Liver (tissue), 8 donors: ENCODE measurements at regions not wholly inside any gene's neighbourhood (a gene's known extent, or its start where the extent isn't known, plus 50 kb on each side); places are given as distances from the start of the nearest gene placed in this dataset.
A peak's percentile ranks its signal among the peaks of the same experiment; 100 is the strongest.
"Not testable (repeated sequence)": the region's sequence is repeated elsewhere in the genome, so short reads cannot be mapped to it uniquely, and the experiment has no call there.

Experiments
- DNase-seq: peaks from one replicate; pipeline ENCODE4 v3.0.0-alpha.2; 2017; ENCODE audit warnings: low spot score
- H3K27ac ChIP-seq, 2 donors: one replicate each; pipeline ENCODE4 v1.7.0; 2013; ENCODE audit warnings: inconsistent platforms in 2 of 2, low read length in 2 of 2, control low read depth in 1 of 2, low read depth in 1 of 2, mild to moderate bottlenecking in 1 of 2
- H3K27me3 ChIP-seq, 4 donors: one replicate each; pipeline versions ENCODE4 v1.6.1 to v1.7.0; 2013; ENCODE audit warnings: low read length in 3 of 4, inconsistent platforms in 1 of 4, mild to moderate bottlenecking in 1 of 4, moderate library complexity in 1 of 4; ENCODE audit not compliant: control insufficient read depth in 4 of 4, insufficient read depth in 4 of 4
- H3K36me3 ChIP-seq, 4 donors: one replicate each; pipeline versions ENCODE4 v1.6.1 to v1.7.0; 2013; ENCODE audit warnings: low read length in 3 of 4, mild to moderate bottlenecking in 3 of 4, low read depth in 1 of 4, moderate library complexity in 1 of 4; ENCODE audit not compliant: control insufficient read depth in 4 of 4, insufficient read depth in 3 of 4
- H3K4me1 ChIP-seq, 4 donors: one replicate each; pipeline versions ENCODE4 v1.6.1 to v1.7.0; 2013; ENCODE audit warnings: low read length in 3 of 4, mild to moderate bottlenecking in 3 of 4, moderate library complexity in 1 of 4; ENCODE audit not compliant: control insufficient read depth in 4 of 4, insufficient read depth in 4 of 4
- H3K4me3 ChIP-seq, 3 donors: one replicate each; pipeline versions ENCODE4 v1.6.1 to v1.7.0; 2013; ENCODE audit warnings: low read length in 3 of 3, control low read depth in 1 of 3, low read depth in 1 of 3, mild to moderate bottlenecking in 1 of 3
- H3K9ac ChIP-seq, 2 donors: one replicate each; pipeline ENCODE4 v1.7.0; 2013; ENCODE audit warnings: low read length in 2 of 2, mild to moderate bottlenecking in 2 of 2, moderate library complexity in 2 of 2, control low read depth in 1 of 2, low read depth in 1 of 2
- H3K9me3 ChIP-seq, 4 donors: one replicate each; pipeline versions ENCODE4 v1.6.1 to v1.7.0; 2013; ENCODE audit warnings: low read length in 3 of 4; ENCODE audit not compliant: control insufficient read depth in 4 of 4
- FOXA1 ChIP-seq: IDR thresholded peaks from 2 replicates; pipeline ENCODE4 v1.6.1; 2016; ENCODE audit warnings: antibody characterized with exemption
- GABPA ChIP-seq, 2 donors: IDR thresholded peaks in 1 of 2; conservative IDR thresholded peaks in 1 of 2; 2 replicates each; pipeline ENCODE4 v1.6.1; 2016; ENCODE audit warnings: antibody characterized with exemption in 2 of 2, mild to moderate bottlenecking in 1 of 2, moderate library complexity in 1 of 2
- HNF4A ChIP-seq, 2 donors: conservative IDR thresholded peaks; 2 replicates each; pipeline ENCODE4 v1.6.1; 2016; ENCODE audit warnings: antibody characterized with exemption in 2 of 2, mild to moderate bottlenecking in 2 of 2
- HNF4G ChIP-seq: IDR thresholded peaks from 2 replicates; pipeline ENCODE4 v1.6.1; 2016; ENCODE audit warnings: antibody characterized with exemption
- NR2F2 ChIP-seq: IDR thresholded peaks from 2 replicates; pipeline ENCODE4 v1.6.1; 2016; ENCODE audit warnings: antibody characterized with exemption
- RAD21 ChIP-seq, 2 donors: IDR thresholded peaks; 2 replicates each; pipeline ENCODE4 v1.6.1; 2016; ENCODE audit warnings: antibody characterized with exemption in 2 of 2, mild to moderate bottlenecking in 2 of 2
- RXRA ChIP-seq, 2 donors: IDR thresholded peaks; 2 replicates each; pipeline ENCODE4 v1.6.1; 2017 to 2018; ENCODE audit warnings: antibody characterized with exemption in 2 of 2, mild to moderate bottlenecking in 1 of 2
- SP1 ChIP-seq: IDR thresholded peaks from 2 replicates; pipeline ENCODE4 v1.6.1; 2018; ENCODE audit warnings: antibody characterized with exemption, mild to moderate bottlenecking
- TAF1 ChIP-seq: conservative IDR thresholded peaks from 2 replicates; pipeline ENCODE4 v1.6.1; 2016; ENCODE audit warnings: antibody characterized with exemption, mild to moderate bottlenecking
- YY1 ChIP-seq: IDR thresholded peaks from 2 replicates; pipeline ENCODE4 v1.6.1; 2016; ENCODE audit warnings: antibody characterized with exemption, mild to moderate bottlenecking
- WGBS: extraction: QIAGEN DNeasy Blood & Tissue Kit; methylation state at CpG from one replicate; pipeline ENCODE4 v1.1.7; 2013; 5-methylcytosine and 5-hydroxymethylcytosine counted together
- TF ChIP-seq, protein P1 (sequence below): fragments of 150-350 bp; IDR thresholded peaks from 2 replicates; pipeline ENCODE4 v1.5.1; 2017; ENCODE audit warnings: improper control_type of control experiment, low read depth, low read length; ENCODE audit not compliant: missing input control
- TF ChIP-seq, protein P2 (sequence below): IDR thresholded peaks from 2 replicates; pipeline ENCODE4 v1.6.1; 2016; ENCODE audit warnings: antibody characterized with exemption
- TF ChIP-seq, protein P3 (sequence below): IDR thresholded peaks from 2 replicates; pipeline ENCODE4 v1.6.1; 2016; ENCODE audit warnings: antibody characterized with exemption
- donor health status: healthy.
- donor health status: healthy.
- donor health status: healthy.
- donor health status: healthy.
- donor health status: healthy.

DNA sequence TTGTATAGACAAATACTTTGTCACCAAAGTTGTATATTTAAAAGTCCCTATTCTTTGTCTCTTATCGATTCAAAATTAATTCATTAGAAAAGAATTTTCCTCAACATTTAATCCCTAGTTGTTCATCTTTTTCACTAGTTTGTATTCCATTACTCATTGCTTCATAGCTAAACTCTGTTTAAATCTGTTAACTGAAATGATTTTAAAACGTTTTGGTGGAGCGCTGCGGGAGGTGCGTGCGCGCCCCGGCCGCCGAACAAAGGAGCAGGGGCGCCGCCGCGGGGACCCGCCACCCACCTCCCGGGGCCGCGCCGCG, 56.4 kb upstream of the GOLGA8A start:
- peaks cover 2 to 19% (median 4%) of the 10 kb centered on the region in 4 donors for H3K27me3 ChIP-seq
- no peaks in the 10 kb centered on the region for H3K36me3 ChIP-seq
- peaks cover 0 to 6% (median 3%) of the 10 kb centered on the region in 4 donors for H3K4me1 ChIP-seq
- H3K4me3 ChIP-seq: no peak overlapping the region
- no peak overlapping the region for H3K27ac ChIP-seq
- WGBS: 6% methylated on average over 20 of the region's 20 CpGs
- no peak for TF ChIP-seq FOXA1
- no peak for TF ChIP-seq HNF4G
- no peak for TF ChIP-seq RAD21 (IDR thresholded peaks at IDR 0.05)
- no peak for TF ChIP-seq HNF4A (conservative IDR thresholded peaks at IDR 0.05)
- TF ChIP-seq, protein P1, sequence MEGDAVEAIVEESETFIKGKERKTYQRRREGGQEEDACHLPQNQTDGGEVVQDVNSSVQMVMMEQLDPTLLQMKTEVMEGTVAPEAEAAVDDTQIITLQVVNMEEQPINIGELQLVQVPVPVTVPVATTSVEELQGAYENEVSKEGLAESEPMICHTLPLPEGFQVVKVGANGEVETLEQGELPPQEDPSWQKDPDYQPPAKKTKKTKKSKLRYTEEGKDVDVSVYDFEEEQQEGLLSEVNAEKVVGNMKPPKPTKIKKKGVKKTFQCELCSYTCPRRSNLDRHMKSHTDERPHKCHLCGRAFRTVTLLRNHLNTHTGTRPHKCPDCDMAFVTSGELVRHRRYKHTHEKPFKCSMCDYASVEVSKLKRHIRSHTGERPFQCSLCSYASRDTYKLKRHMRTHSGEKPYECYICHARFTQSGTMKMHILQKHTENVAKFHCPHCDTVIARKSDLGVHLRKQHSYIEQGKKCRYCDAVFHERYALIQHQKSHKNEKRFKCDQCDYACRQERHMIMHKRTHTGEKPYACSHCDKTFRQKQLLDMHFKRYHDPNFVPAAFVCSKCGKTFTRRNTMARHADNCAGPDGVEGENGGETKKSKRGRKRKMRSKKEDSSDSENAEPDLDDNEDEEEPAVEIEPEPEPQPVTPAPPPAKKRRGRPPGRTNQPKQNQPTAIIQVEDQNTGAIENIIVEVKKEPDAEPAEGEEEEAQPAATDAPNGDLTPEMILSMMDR: no peak
- no peak for TF ChIP-seq YY1
- TF ChIP-seq, protein P2, sequence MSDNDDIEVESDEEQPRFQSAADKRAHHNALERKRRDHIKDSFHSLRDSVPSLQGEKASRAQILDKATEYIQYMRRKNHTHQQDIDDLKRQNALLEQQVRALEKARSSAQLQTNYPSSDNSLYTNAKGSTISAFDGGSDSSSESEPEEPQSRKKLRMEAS: no peak
- TF ChIP-seq GABPA (IDR thresholded peaks at IDR 0.05 in 1 of 2, conservative IDR thresholded peaks at IDR 0.05 in 1 of 2): no peak
- H3K9ac ChIP-seq: no peak overlapping the region
- DNase-seq: no peak
- peaks cover 0 to 7% (median 4%) of the 10 kb centered on the region in 4 donors for H3K9me3 ChIP-seq

DNA sequence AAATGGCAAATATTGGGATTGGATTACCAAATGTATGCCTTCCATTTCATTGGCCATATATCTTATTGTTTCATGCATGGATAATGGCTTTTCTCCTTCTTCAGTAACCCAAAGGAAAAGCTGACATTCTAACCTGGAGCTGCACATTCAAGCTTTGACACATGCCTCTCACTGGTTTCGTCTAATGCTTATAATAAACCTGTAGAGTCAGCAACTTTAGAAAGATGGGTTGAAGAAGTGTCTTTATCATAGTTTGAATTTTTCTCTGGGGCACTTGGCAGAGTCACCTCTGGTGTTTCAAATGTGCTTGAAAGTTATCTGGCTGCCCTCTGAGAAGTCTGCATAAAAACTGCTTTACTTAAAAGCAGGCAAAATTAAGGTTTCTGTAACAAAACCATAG, 55.4 kb upstream of the GOLGA8A start:
- DNase-seq: no peak
- peaks cover 2 to 19% (median 3%) of the 10 kb centered on the region in 4 donors for H3K27me3 ChIP-seq
- H3K4me3 ChIP-seq: no peak overlapping the region
- H3K9ac ChIP-seq: no peak overlapping the region
- no peaks in the 10 kb centered on the region for H3K36me3 ChIP-seq
- H3K4me1 ChIP-seq: peaks cover 0 to 6% (median 3%) of the 10 kb centered on the region in 4 donors
- no peak overlapping the region for H3K27ac ChIP-seq
- WGBS: 61% methylated on average over 1 of the region's 1 CpG
- TF ChIP-seq, protein P2: no peak
- no peak for TF ChIP-seq SP1
- no peak for TF ChIP-seq FOXA1
- no peak for TF ChIP-seq GABPA (IDR thresholded peaks at IDR 0.05 in 1 of 2, conservative IDR thresholded peaks at IDR 0.05 in 1 of 2)
- H3K9me3 ChIP-seq: peaks cover 0 to 7% (median 4%) of the 10 kb centered on the region in 4 donors

DNA sequence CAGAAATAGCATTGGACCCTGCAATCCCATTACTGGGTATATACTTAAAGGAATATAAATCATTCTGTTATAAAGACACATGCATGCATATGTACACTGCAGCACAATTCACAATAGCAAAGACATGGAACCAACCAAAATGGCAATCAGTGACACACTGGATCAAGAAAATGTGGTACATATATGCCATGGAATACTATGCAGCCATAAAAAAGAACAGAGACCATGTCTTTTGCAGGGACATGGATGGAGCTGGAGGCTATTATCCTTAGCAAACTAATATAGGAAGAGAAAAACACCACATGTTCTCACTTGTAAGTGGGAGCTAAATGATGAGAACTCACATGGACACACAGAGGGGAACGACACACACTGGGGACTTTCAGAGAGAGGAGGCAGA, 53.9 kb upstream of the GOLGA8A start:
- WGBS: 96% methylated on average over 1 of the region's 1 CpG
- H3K4me3 ChIP-seq, H3K9me3 ChIP-seq, H3K4me1 ChIP-seq, H3K9ac ChIP-seq, H3K27ac ChIP-seq, DNase-seq, H3K36me3 ChIP-seq: not testable (repeated sequence)
- peaks cover 2 to 16% (median 3%) of the 10 kb centered on the region in 4 donors for H3K27me3 ChIP-seq

DNA sequence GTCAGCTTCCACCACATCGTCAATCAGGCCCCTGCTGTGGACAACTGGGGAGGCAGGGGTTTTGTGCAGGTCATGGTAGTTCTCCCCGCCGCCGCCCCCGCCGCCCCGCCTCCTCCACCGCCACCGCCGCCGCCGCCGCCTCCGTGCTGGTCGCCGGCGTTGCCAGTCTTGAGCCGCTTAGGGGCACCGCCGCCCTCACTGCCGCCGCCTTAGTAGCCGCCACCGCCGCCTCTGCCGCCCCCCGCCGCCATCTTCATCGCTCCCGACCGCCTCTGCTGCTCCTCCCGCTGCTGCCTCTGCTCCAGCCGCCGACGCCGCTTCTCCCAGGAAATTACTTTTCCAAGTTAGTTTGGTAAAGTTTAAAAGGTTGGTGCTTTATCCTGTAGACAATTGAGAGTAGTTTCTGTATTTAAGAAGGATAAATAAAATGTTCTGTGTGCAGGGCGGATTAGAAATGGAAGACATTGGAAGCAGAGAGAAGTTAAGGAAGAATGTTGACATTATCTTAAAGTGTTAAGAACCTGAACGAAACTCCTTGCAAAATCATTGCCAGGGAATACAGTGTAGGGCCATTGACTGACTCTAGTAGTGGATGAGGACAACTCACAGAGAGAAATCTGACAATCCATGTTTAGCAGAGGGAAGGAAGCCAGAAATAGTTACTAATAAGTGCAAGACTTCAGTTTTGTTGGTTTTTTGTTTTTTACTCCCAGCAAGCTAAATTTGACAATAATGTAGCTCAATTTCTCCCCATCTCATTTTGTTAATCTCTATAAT, 53.0 kb upstream of the GOLGA8A start:
- no peak for TF ChIP-seq TAF1
- TF ChIP-seq SP1: no peak
- TF ChIP-seq RXRA (IDR thresholded peaks at IDR 0.05): no peak
- TF ChIP-seq YY1: no peak
- TF ChIP-seq, protein P3, sequence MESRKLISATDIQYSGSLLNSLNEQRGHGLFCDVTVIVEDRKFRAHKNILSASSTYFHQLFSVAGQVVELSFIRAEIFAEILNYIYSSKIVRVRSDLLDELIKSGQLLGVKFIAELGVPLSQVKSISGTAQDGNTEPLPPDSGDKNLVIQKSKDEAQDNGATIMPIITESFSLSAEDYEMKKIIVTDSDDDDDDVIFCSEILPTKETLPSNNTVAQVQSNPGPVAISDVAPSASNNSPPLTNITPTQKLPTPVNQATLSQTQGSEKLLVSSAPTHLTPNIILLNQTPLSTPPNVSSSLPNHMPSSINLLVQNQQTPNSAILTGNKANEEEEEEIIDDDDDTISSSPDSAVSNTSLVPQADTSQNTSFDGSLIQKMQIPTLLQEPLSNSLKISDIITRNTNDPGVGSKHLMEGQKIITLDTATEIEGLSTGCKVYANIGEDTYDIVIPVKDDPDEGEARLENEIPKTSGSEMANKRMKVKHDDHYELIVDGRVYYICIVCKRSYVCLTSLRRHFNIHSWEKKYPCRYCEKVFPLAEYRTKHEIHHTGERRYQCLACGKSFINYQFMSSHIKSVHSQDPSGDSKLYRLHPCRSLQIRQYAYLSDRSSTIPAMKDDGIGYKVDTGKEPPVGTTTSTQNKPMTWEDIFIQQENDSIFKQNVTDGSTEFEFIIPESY: no peak
- no peak for TF ChIP-seq FOXA1
- no peak for TF ChIP-seq NR2F2
- TF ChIP-seq GABPA (IDR thresholded peaks at IDR 0.05 in 1 of 2, conservative IDR thresholded peaks at IDR 0.05 in 1 of 2): no peak
- no peak for TF ChIP-seq RAD21 (IDR thresholded peaks at IDR 0.05)
- Histone ChIP-seq H3K9me3 (peaks cover 0 to 7% (median 4%) of the 10 kb centered on the region in 4 donors), H3K4me3 (peak overlapping the region in 1 of 3 donors; percentile 9), H3K9ac (no peak overlapping the region), H3K27ac (no peak overlapping the region), H3K4me1 (peaks cover 0 to 6% (median 1%) of the 10 kb centered on the region in 4 donors), H3K27me3 (peaks cover 2 to 15% (median 3%) of the 10 kb centered on the region in 4 donors), H3K36me3 (no peaks in the 10 kb centered on the region)
- 19% methylated on average over 38 of the region's 38 CpGs for WGBS
- DNase-seq: no peak
